HG02759 (cell line): ENCODE measurements at regions not wholly inside any gene's neighbourhood (a gene's known extent, or its start where the extent isn't known, plus 50 kb on each side); places are given as distances from the start of the nearest gene placed in this dataset.
"Not testable (repeated sequence)": the region's sequence is repeated elsewhere in the genome, so short reads cannot be mapped to it uniquely, and the experiment has no call there.

Source experiments
- ATAC-seq: cut with Tn5 transposase; IDR thresholded peaks from one replicate; pipeline ENCODE4 v1.9.1; 2021; ENCODE audit warnings: mild to moderate bottlenecking, moderate library complexity; ENCODE audit not compliant: unreplicated experiment

DNA sequence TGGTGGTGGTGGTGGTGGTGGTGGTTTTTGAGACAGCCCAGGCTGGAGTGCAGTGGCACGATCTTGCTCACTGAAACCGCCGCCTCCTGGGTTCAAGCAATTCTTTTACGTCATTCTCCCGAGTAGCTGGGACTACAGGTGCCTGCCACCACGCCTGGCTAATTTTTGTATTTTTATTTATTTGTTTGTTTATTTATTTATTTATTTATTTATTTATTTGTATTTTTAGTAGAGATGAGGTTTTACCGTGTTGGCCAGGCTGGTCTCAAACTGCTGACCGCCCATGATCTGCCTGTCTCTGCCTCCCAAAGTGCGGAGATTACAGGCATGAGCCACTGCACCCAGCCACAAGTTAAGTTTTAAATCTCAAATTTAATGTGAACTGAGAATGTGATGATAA is 126.5 kb downstream of the PCDH18 start:
- ATAC-seq, result not testable (repeated sequence)

DNA sequence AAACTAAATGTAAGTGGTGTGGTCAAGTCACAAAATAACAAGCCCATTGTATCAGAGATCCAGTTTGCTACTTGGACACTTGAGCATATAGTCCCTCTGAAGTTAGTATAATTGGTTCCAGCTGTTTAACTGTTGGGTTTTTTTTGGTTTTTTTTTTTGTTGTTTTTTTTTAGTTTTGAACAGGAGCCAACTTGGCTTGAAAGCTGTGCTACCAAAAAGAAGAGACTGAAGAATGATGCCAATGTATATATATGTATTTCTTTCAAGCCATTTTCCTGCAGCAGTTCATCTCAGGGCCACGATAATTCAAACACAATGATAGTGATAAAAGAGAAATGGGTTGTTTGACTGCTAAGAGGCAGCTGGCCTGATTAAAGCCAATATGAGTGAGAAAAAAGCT is 138.3 kb downstream of the PCDH18 start:
- no peak for ATAC-seq

DNA sequence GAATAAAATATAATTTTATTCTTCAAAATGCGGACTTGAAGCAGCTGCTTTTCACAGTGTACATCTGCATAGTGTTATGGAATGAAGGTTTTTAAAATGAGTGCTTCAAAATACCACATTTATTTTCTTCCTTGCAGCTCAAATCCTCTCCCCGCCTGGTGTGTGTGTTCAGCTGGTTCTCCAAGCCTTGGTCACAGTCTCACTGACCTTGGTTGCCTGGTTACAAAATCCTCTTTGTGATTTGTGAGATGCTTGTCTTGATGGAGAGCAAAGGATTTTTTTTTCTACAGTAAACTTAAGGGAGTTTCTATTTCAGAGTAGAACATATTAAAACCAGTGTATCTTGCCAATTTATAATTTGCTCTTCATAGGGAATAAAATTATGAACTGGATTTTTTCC is 139.2 kb downstream of the PCDH18 start:
- no peak for ATAC-seq

DNA sequence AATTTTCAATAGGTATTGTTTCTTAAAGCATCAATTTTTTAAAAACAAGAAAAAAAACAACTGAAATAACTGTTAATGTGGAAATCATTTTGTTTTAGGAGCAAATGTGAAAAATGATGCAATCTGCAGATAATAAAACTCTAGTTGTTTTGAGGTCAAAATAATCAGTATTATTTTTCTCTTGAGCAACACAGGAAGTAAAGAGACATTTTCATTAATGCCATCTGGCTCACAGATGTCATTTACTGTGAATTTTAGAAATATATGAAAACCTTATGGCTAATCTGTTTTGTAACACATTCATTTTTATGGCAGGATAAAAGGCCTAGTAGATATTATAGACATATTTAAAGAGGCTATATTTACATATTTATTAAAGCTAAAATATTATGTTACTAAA is 141.6 kb downstream of the PCDH18 start:
- ATAC-seq, result no peak

- ATAC-seq, result no peak
Measured at GRCh38 chr4:137389911-137390520, 142.3 kb downstream of the PCDH18 start.

- no peak for ATAC-seq
Measured at GRCh38 chr4:137387924-137388323, 144.4 kb downstream of the PCDH18 start.

GRCh38 chr4:137384476-137384875 is 147.8 kb downstream of the PCDH18 start:
- no peak for ATAC-seq

DNA sequence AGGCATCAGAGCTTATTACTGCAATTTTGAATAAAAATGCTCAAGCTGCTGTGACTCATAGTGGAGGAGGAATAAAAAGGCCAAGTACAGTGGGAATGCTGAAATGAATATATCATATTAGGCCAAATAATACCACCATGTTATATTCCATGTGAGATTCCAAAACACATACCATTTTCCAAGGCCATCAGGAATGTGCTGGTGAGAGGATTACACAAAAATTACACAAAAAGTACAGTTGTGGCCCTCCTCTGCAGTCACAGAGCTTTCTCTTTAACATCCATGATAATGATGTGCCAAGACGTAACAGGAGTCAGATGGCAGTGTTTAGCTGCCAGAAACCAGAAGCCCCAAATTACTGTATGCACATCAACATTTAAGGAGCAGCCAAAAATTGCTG is 153.5 kb downstream of the PCDH18 start:
- no peak for ATAC-seq

DNA sequence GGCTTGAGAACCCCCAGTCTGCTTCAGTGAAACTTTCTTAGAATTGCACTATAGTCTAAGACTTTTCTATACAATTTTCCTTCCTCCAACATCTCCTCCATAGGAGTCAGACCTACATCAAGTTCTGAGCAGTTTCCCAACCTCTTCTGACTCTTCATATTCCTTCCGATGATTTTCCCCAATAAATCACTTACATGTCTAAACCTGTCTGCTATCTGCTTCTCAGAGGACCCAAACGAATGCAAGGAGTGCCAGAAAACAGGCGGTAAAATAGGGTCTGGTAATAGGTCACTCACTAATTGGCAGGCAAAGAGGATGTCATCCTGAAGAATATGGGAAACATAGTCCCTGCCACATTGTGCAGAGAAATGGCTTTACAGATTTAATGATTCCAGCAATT is 153.9 kb downstream of the PCDH18 start:
- ATAC-seq, result no peak

DNA sequence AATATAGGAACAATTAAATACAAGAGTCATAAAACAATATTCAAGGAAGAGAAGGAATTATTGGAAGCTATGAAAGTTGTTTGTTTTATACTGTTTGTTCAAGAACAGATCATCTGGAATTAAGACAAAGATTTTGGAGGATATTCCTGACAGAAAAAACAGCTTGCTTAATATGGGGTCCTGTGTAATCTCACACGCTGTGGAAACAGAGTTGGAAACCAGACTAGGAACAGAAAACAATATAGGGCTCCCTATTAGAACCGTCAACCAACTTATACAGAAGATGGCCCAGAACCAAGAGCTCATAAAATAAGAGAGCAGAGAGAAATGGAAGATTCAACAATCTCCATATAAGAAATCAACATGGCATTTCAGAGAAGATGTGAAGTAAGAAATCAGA is 156.0 kb downstream of the PCDH18 start:
- no peak for ATAC-seq

GRCh38 chr4:137375111-137375850 is 157.0 kb downstream of the PCDH18 start:
- no peak for ATAC-seq

DNA sequence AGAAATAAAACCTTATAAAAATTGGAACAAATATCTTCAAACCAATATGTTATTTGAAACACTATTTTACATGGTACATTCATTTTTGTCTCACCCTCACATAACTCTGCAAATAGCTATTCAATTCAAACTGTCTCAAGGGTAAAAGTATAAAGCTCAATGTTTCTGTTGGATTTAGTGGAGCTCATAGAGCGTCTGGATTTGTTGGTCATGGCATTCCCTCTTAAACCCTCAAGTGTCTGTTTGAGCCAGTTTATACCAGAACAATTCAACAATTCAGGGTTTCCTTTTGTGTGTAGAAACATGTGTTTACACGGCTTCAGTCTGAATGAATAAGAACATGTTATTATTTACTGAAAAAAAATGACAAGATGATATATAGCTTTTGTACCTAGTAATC is 161.6 kb downstream of the PCDH18 start:
- no peak for ATAC-seq

DNA sequence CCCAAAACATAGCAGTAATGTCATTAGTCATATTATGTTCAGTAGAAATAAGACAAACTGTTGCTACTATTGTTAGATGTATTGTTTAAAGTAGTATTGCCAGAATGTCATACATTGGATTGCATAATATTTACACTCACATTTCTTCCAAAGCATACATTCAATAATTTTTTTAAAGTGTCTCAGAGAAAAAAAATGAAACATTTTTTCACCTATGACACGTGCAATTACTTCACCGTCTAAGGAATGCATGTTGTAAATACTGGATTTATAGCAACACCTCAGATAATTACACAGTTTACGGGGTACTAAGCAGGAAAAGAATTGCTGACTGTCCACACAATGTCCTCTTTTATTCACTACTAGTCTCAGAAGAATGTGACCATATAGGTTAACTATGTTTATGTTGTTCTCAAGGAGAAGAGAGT is 162.1 kb downstream of the PCDH18 start:
- no peak for ATAC-seq

GRCh38 chr4:137367620-137368019 is 164.7 kb downstream of the PCDH18 start:
- ATAC-seq, result no peak

- ATAC-seq, result no peak
Measured at GRCh38 chr4:137363496-137363895, 168.8 kb downstream of the PCDH18 start.

GRCh38 chr4:137361756-137362470 is 170.4 kb downstream of the PCDH18 start:
- no peak for ATAC-seq

GRCh38 chr4:137360761-137361160 is 171.5 kb downstream of the PCDH18 start:
- ATAC-seq, result no peak

GRCh38 chr4:137359691-137360315 is 172.5 kb downstream of the PCDH18 start:
- no peak for ATAC-seq

GRCh38 chr4:137354562-137354961 is 177.7 kb downstream of the PCDH18 start:
- not testable (repeated sequence) for ATAC-seq

DNA sequence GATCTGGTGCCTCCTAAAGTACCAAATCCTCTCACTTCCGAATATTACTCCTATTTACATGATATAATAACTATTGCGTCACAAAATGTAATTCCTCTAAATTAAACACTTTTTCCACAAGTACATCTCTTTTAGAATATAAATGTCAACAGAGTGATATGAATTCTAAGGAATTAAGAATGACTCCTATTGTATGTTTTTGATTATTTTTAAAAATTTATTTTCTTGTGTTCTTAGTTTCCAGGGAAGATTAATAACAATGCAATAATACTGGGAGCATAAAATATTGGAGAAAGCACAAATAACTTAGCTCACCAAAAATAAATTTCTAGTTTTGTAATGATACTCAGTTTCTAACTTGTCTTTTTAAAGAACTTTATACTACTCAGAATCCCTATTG is 184.9 kb downstream of the PCDH18 start:
- no peak for ATAC-seq

GRCh38 chr4:137345597-137345996 is 186.7 kb downstream of the PCDH18 start:
- ATAC-seq, result no peak

- ATAC-seq, result no peak
Measured at GRCh38 chr4:137343221-137343620, 189.1 kb downstream of the PCDH18 start.
